Calu3 (cell line): ENCODE measurements at regions not wholly inside any gene's neighbourhood (a gene's known extent, or its start where the extent isn't known, plus 50 kb on each side); places are given as distances from the start of the nearest gene placed in this dataset.
A peak's percentile ranks its signal among the peaks of the same experiment; 100 is the strongest.

Source experiments
- BruUV-seq: library from RNA; stranded (reverse); fragments of 400-500 nt; replicated peaks from 2 replicates; lab custom pipeline; 2021; lab: Mats Ljungman, UMichigan
- CTCF ChIA-PET: fragments of 300-600 bp; sonication (Branson Sonifier 250); formaldehyde crosslinking; loops from one replicate; lab custom pipeline; 2022; ENCODE audit warnings: antibody characterized with exemption; lab: Charles Lee
- DNase-seq: peaks from one replicate; pipeline ENCODE4 v3.0.0; 2022
- H3K27ac Mint-ChIP-seq: one replicate; pipeline ENCODE4 v1.8.0; 2022; ENCODE audit warnings: mixed read lengths; ENCODE audit not compliant: unreplicated experiment
- H3K27me3 Mint-ChIP-seq: one replicate; pipeline ENCODE4 v1.8.0; 2022; ENCODE audit warnings: mixed read lengths; ENCODE audit not compliant: unreplicated experiment
- H3K36me3 Mint-ChIP-seq: one replicate; pipeline ENCODE4 v1.8.0; 2022; ENCODE audit warnings: mild to moderate bottlenecking, moderate library complexity, mixed read lengths; ENCODE audit not compliant: insufficient read depth, unreplicated experiment
- H3K4me1 Mint-ChIP-seq: one replicate; pipeline ENCODE4 v1.8.0; 2022; ENCODE audit warnings: mild to moderate bottlenecking, low read depth, mixed read lengths; ENCODE audit not compliant: unreplicated experiment
- H3K4me3 Mint-ChIP-seq: one replicate; pipeline ENCODE4 v1.8.0; 2022; ENCODE audit warnings: mild to moderate bottlenecking, low read depth, moderate library complexity, mixed read lengths; ENCODE audit not compliant: unreplicated experiment
- H3K9me3 Mint-ChIP-seq: one replicate; pipeline ENCODE4 v1.8.0; 2022; ENCODE audit warnings: low read depth, mixed read lengths; ENCODE audit not compliant: unreplicated experiment
- intact Hi-C: fragments of 100-400 bp; cut with micrococcal nuclease; formaldehyde crosslinking; loops from one replicate; pipeline ENCODE4 v1.10.0; 2022; ENCODE audit not compliant: unreplicated experiment
- TF ChIP-seq, protein P1 (sequence below): fragments of 200-600 bp; IDR thresholded peaks from one replicate; pipeline ENCODE4 v1.8.0; 2022; ENCODE audit warnings: antibody characterized with exemption; ENCODE audit not compliant: unreplicated experiment

DNA sequence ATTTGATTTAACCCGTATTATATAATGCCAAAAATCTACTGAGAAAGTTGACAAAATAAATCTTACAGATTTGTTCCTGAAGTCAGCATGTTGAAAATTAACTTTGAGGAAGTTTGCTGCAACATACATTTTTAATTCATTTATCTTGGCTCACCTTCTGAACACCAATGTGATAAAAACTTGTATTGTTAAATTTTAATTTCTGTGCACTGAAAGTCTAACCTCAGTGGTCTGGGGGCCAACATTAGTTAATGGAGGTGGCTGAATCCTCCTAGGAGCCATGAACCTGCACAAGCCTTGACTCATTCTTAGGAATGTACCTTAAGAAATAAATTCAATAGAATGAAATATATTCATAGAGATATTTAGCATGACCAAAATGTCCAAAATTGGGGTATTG, 95.3 kb downstream of the ADSS2 start:
- no TSS peak for BruUV-seq
- TF ChIP-seq, protein P1, sequence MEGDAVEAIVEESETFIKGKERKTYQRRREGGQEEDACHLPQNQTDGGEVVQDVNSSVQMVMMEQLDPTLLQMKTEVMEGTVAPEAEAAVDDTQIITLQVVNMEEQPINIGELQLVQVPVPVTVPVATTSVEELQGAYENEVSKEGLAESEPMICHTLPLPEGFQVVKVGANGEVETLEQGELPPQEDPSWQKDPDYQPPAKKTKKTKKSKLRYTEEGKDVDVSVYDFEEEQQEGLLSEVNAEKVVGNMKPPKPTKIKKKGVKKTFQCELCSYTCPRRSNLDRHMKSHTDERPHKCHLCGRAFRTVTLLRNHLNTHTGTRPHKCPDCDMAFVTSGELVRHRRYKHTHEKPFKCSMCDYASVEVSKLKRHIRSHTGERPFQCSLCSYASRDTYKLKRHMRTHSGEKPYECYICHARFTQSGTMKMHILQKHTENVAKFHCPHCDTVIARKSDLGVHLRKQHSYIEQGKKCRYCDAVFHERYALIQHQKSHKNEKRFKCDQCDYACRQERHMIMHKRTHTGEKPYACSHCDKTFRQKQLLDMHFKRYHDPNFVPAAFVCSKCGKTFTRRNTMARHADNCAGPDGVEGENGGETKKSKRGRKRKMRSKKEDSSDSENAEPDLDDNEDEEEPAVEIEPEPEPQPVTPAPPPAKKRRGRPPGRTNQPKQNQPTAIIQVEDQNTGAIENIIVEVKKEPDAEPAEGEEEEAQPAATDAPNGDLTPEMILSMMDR, result no peak
- H3K36me3 Mint-ChIP-seq, result peaks cover 21% of the 10 kb centered on the region
- H3K27me3 Mint-ChIP-seq, result no peaks in the 10 kb centered on the region
- no peak overlapping the region for H3K4me3 Mint-ChIP-seq
- H3K4me1 Mint-ChIP-seq, result peaks cover 52% of the 10 kb centered on the region
- peak overlapping the region; percentile 58 for H3K27ac Mint-ChIP-seq
- CTCF ChIA-PET, result no interaction called here
- H3K9me3 Mint-ChIP-seq, result peaks cover 3% of the 10 kb centered on the region
- intact Hi-C loops, result loop anchor here (5.0 kb wide), 1 partner anchor 36 kb away; no protein-coding TSS in a partner anchor
- DNase-seq, result peak; percentile 58
